Endodermal cell (in vitro differentiated cells): ENCODE measurements at regions not wholly inside any gene's neighbourhood (a gene's known extent, or its start where the extent isn't known, plus 50 kb on each side); places are given as distances from the start of the nearest gene placed in this dataset.

Experiments used
- DNase-seq: peaks from one replicate; pipeline ENCODE4 v3.0.0-alpha.2; 2017
- H3K27ac ChIP-seq: 2 replicates; pipeline ENCODE4 v1.5.1; 2013; ENCODE audit warnings: mild to moderate bottlenecking, low read depth, low read length, moderate library complexity
- H3K27me3 ChIP-seq: 2 replicates; pipeline ENCODE4 v1.6.1; 2013; ENCODE audit warnings: mild to moderate bottlenecking, low read length, moderate library complexity; ENCODE audit not compliant: insufficient read depth, control insufficient read depth, poor library complexity, severe bottlenecking
- H3K36me3 ChIP-seq: 2 replicates; pipeline ENCODE4 v1.7.0; 2013; ENCODE audit warnings: mild to moderate bottlenecking, low read length, moderate library complexity; ENCODE audit not compliant: control insufficient read depth, insufficient read depth
- H3K4me1 ChIP-seq: one replicate; pipeline ENCODE4 v1.7.0; 2013; ENCODE audit warnings: low read length; ENCODE audit not compliant: control insufficient read depth, insufficient read depth
- H3K4me3 ChIP-seq: 2 replicates; pipeline ENCODE4 v1.5.1; 2013; ENCODE audit warnings: mild to moderate bottlenecking, low read length, moderate library complexity
- H3K9ac ChIP-seq: 2 replicates; pipeline ENCODE4 v1.6.1; 2013; ENCODE audit warnings: mild to moderate bottlenecking, low read length, moderate library complexity; ENCODE audit not compliant: poor library complexity, severe bottlenecking; ENCODE audit errors: extremely low read depth
- H3K9me3 ChIP-seq: 2 replicates; pipeline ENCODE4 v1.6.1; 2013; ENCODE audit warnings: mild to moderate bottlenecking, low read length, moderate library complexity; ENCODE audit not compliant: control insufficient read depth
- H3K27ac Mint-ChIP-seq: 2 replicates; pipeline ENCODE4 v1.8.0; 2020; ENCODE audit warnings: mixed read lengths
- H3K27me3 Mint-ChIP-seq: 2 replicates; pipeline ENCODE4 v1.8.0; 2021; ENCODE audit warnings: mild to moderate bottlenecking, mixed read lengths; ENCODE audit not compliant: insufficient read depth
- H3K36me3 Mint-ChIP-seq: 2 replicates; pipeline ENCODE4 v1.8.0; 2020; ENCODE audit warnings: low read depth, mixed read lengths
- H3K4me1 Mint-ChIP-seq: 2 replicates; pipeline ENCODE4 v1.8.0; 2020; ENCODE audit warnings: mixed read lengths
- H3K4me3 Mint-ChIP-seq: 2 replicates; pipeline ENCODE4 v1.8.0; 2020; ENCODE audit warnings: mild to moderate bottlenecking, moderate library complexity, mixed read lengths
- H3K9me3 Mint-ChIP-seq: 2 replicates; pipeline ENCODE4 v1.8.0; 2020; ENCODE audit warnings: mild to moderate bottlenecking, mixed read lengths
- CTCF ChIP-seq: fragments of 200-600 bp; sonication (generic); conservative IDR thresholded peaks from 2 replicates; pipeline ENCODE4 v1.5.0; 2021; ENCODE audit warnings: antibody characterized with exemption, mild to moderate bottlenecking
- WGBS, 2 experiments: methylation state at CpG; one replicate each; pipeline versions ENCODE4 v1.1.5 to v1.1.7; 2013; ENCODE audit warnings: missing lambda C conversion rate in 2 of 2, mixed read lengths in 1 of 2; ENCODE audit not compliant: insufficient coverage in 1 of 2, insufficient read length in 1 of 2; 5-methylcytosine and 5-hydroxymethylcytosine counted together

- Histone ChIP-seq H3K4me1 (peaks cover 4% of the 10 kb centered on the region), H3K4me3 (no peak overlapping the region), H3K9ac (no peak overlapping the region), H3K36me3 (no peaks in the 10 kb centered on the region), H3K27ac (no peak overlapping the region), H3K27me3 (no peaks in the 10 kb centered on the region), H3K9me3 (no peaks in the 10 kb centered on the region)
- Mint-ChIP-seq H3K27ac (no peak overlapping the region), H3K4me1 (peaks cover 10% of the 10 kb centered on the region), H3K27me3 (peaks cover 2% of the 10 kb centered on the region), H3K9me3 (no peaks in the 10 kb centered on the region), H3K4me3 (no peak overlapping the region), H3K36me3 (no peaks in the 10 kb centered on the region)
- DNase-seq, result peak; percentile 73
- TF ChIP-seq CTCF, result no peak
- WGBS, 2 experiments, result 73 to 88% methylated on average over 10 to 19 of the region's 19 CpGs
These were observed 190.3 kb downstream of the RBFOX3 start for GRCh38 chr17:79420318-79421243.

GRCh38 chr17:79417476-79417988, 193.3 kb downstream of the RBFOX3 start:
- WGBS, 2 experiments, result 85 to 92% methylated on average over 13 to 14 of the region's 14 CpGs
- no peaks in the 10 kb centered on the region for H3K9me3 ChIP-seq
- H3K27ac ChIP-seq, result no peak overlapping the region
- Mint-ChIP-seq H3K27ac (no peak overlapping the region), H3K4me3 (no peak overlapping the region), H3K36me3 (no peaks in the 10 kb centered on the region), H3K9me3 (no peaks in the 10 kb centered on the region), H3K27me3 (peaks cover 2% of the 10 kb centered on the region), H3K4me1 (peaks cover 4% of the 10 kb centered on the region)
- DNase-seq, result no peak
- H3K9ac ChIP-seq, result no peak overlapping the region
- peaks cover 4% of the 10 kb centered on the region for H3K4me1 ChIP-seq
- no peak for TF ChIP-seq CTCF
- no peaks in the 10 kb centered on the region for H3K36me3 ChIP-seq
- H3K4me3 ChIP-seq, result no peak overlapping the region
- no peaks in the 10 kb centered on the region for H3K27me3 ChIP-seq

GRCh38 chr17:79415909-79416308, 194.9 kb downstream of the RBFOX3 start:
- Histone ChIP-seq H3K9me3 (no peaks in the 10 kb centered on the region), H3K27me3 (no peaks in the 10 kb centered on the region), H3K27ac (no peak overlapping the region), H3K36me3 (no peaks in the 10 kb centered on the region), H3K9ac (no peak overlapping the region), H3K4me1 (peaks cover 4% of the 10 kb centered on the region), H3K4me3 (no peak overlapping the region)
- H3K4me3 Mint-ChIP-seq, result no peak overlapping the region
- TF ChIP-seq CTCF, result no peak
- WGBS, 2 experiments, result 80 to 86% methylated on average over 1 to 9 of the region's 9 CpGs
- no peaks in the 10 kb centered on the region for H3K36me3 Mint-ChIP-seq
- DNase-seq, result no peak
- no peaks in the 10 kb centered on the region for H3K9me3 Mint-ChIP-seq
- H3K4me1 Mint-ChIP-seq, result peaks cover 4% of the 10 kb centered on the region
- H3K27ac Mint-ChIP-seq, result no peak overlapping the region
- H3K27me3 Mint-ChIP-seq, result peaks cover 2% of the 10 kb centered on the region
